ENCODE measurements at regions not wholly inside any gene's neighbourhood (a gene's known extent, or its start where the extent isn't known, plus 50 kb on each side); places are given as distances from the start of the nearest gene placed in this dataset.

DNA sequence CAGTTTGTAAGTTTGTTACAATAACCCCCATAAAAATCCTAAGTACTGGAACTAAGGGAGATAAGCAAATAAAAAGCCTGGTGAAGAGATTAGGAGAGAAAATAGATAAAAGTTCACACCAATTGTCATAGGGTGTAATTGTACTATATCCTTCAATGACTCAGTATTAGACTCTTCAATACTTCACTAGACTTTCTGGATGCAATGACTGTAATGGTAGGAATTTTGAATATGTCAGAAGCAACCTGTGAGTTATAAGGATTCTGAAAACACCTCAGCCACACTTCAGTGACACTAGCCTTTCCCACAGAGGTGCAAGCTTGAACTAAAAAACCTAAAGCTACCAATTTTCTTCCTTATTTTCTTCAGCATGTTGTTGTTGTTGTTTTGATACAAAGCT, 147.9 kb downstream of the PTGER3 start:
- Histone ChIP-seq H3K27me3 (no peaks in the 10 kb centered on the region), H3K4me1 (ENCODE audit: insufficient read depth) (no peaks in the 10 kb centered on the region), H3K9me3 (ENCODE audit: low read depth) (no peaks in the 10 kb centered on the region), H3K79me2 (no peaks in the 10 kb centered on the region), H3K4me3 (no peak overlapping the region), H3K4me2 (no peak overlapping the region), H4K20me1 (ENCODE audit: insufficient read depth, poor library complexity, severe bottlenecking) (no peaks in the 10 kb centered on the region), H3K36me3 (replicated peaks; ENCODE audit: insufficient read depth, low read depth) (no peaks in the 10 kb centered on the region), H3K27ac (no peak overlapping the region), H3K9me2 (replicated peaks; ENCODE audit: insufficient read depth) (no peaks in the 10 kb centered on the region), H2AFZ (no peak overlapping the region)
- DNase-seq (ENCODE audit: low spot score), result no peak
- TF ChIP-seq EZH2 (IDR thresholded peaks at IDR 0.05; ENCODE audit: borderline replicate concordance) (no peak), EZH2phosphoT487 (IDR thresholded peaks at IDR 0.05; ENCODE audit: low read depth, severe bottlenecking, unreplicated experiment) (no peak)
- TF ChIP-seq, protein P1, sequence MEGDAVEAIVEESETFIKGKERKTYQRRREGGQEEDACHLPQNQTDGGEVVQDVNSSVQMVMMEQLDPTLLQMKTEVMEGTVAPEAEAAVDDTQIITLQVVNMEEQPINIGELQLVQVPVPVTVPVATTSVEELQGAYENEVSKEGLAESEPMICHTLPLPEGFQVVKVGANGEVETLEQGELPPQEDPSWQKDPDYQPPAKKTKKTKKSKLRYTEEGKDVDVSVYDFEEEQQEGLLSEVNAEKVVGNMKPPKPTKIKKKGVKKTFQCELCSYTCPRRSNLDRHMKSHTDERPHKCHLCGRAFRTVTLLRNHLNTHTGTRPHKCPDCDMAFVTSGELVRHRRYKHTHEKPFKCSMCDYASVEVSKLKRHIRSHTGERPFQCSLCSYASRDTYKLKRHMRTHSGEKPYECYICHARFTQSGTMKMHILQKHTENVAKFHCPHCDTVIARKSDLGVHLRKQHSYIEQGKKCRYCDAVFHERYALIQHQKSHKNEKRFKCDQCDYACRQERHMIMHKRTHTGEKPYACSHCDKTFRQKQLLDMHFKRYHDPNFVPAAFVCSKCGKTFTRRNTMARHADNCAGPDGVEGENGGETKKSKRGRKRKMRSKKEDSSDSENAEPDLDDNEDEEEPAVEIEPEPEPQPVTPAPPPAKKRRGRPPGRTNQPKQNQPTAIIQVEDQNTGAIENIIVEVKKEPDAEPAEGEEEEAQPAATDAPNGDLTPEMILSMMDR (IDR thresholded peaks at IDR 0.05; ENCODE audit: poor library complexity), result no peak

DNA sequence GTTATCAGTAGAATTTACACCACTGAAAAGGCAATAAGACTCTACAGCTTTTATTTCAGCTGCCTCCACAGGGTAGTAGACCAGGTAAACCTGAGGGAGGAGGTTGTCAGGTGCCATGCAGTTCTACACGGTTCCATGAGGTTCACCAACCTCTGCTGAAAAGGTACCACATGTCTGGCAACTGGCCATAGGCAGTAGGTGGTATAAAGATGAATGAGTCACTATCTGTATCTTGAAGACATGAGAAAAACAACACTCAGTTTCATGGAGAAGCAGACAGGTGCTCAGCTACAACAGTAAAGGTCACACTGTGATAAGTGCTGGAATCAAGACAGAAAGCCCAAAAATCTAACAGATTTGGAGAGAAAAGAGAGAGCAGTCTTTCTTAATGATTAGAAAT, 145.4 kb downstream of the PTGER3 start:
- no peaks in the 10 kb centered on the region for H3K79me2 ChIP-seq
- H3K9me2 ChIP-seq (replicated peaks; ENCODE audit: insufficient read depth), result no peaks in the 10 kb centered on the region
- H3K27ac ChIP-seq, result no peak overlapping the region
- no peak overlapping the region for H2AFZ ChIP-seq
- no peaks in the 10 kb centered on the region for H3K9me3 ChIP-seq (ENCODE audit: low read depth)
- H4K20me1 ChIP-seq (ENCODE audit: insufficient read depth, poor library complexity, severe bottlenecking), result no peaks in the 10 kb centered on the region
- H3K4me3 ChIP-seq, result no peak overlapping the region
- WGBS (ENCODE audit: low lambda C conversion rate, missing lambda C conversion rate), result 77% methylated on average over 1 of the region's 1 CpG
- H3K4me1 ChIP-seq (ENCODE audit: insufficient read depth), result no peaks in the 10 kb centered on the region
- H3K36me3 ChIP-seq (replicated peaks; ENCODE audit: insufficient read depth, low read depth), result no peaks in the 10 kb centered on the region
- DNase-seq (ENCODE audit: low spot score), result no peak
- TF ChIP-seq EZH2 (IDR thresholded peaks at IDR 0.05; ENCODE audit: borderline replicate concordance), result no peak
- TF ChIP-seq, protein P1 (IDR thresholded peaks at IDR 0.05; ENCODE audit: poor library complexity), result no peak
- TF ChIP-seq EZH2phosphoT487 (IDR thresholded peaks at IDR 0.05; ENCODE audit: low read depth, severe bottlenecking, unreplicated experiment), result no peak
- H3K4me2 ChIP-seq, result no peak overlapping the region
- no peaks in the 10 kb centered on the region for H3K27me3 ChIP-seq

DNA sequence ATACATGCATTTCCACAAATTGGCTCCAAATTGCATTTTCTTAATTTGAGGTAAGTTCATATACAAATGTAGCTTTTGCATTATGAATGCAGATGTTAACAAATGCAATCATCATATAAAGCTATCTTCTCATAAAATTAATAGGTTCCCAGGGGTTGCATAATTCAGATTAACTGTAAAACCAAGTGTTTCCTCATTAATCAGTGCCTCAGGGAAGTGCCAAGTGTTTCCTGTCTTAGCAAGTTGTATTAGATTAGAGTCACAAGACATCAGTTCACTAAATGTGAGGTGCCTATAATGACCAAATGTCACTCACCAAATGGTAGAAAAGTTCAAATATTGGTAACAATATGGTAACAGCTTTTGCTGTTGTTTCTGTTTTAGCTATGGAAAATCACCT, 140.8 kb downstream of the PTGER3 start:
- DNase-seq (ENCODE audit: low spot score), result no peak
- TF ChIP-seq EZH2phosphoT487 (IDR thresholded peaks at IDR 0.05; ENCODE audit: low read depth, severe bottlenecking, unreplicated experiment) (no peak), EZH2 (IDR thresholded peaks at IDR 0.05; ENCODE audit: borderline replicate concordance) (no peak)
- TF ChIP-seq, protein P1 (IDR thresholded peaks at IDR 0.05; ENCODE audit: poor library complexity), result no peak
- Histone ChIP-seq H3K4me3 (no peak overlapping the region), H2AFZ (no peak overlapping the region), H3K36me3 (replicated peaks; ENCODE audit: insufficient read depth, low read depth) (no peaks in the 10 kb centered on the region), H3K4me2 (no peak overlapping the region), H3K9me3 (ENCODE audit: low read depth) (no peaks in the 10 kb centered on the region), H3K9me2 (replicated peaks; ENCODE audit: insufficient read depth) (no peaks in the 10 kb centered on the region), H3K79me2 (no peaks in the 10 kb centered on the region), H3K4me1 (ENCODE audit: insufficient read depth) (no peaks in the 10 kb centered on the region), H3K27me3 (no peaks in the 10 kb centered on the region), H4K20me1 (ENCODE audit: insufficient read depth, poor library complexity, severe bottlenecking) (no peaks in the 10 kb centered on the region), H3K27ac (no peak overlapping the region)
